Stomach (tissue), 8 donors: ENCODE measurements at regions not wholly inside any gene's neighbourhood (a gene's known extent, or its start where the extent isn't known, plus 50 kb on each side); places are given as distances from the start of the nearest gene placed in this dataset.
"Not testable (repeated sequence)": the region's sequence is repeated elsewhere in the genome, so short reads cannot be mapped to it uniquely, and the experiment has no call there.

Source experiments
- DNase-seq, 2 donors: peaks; one replicate each; pipeline versions ENCODE4 v3.0.0 to v3.0.0-alpha.2; 2013 to 2019
- H3K27ac ChIP-seq, 5 donors: fragments of 200-600 bp in 4 of 5; sonication (generic) in 4 of 5; one replicate each; pipeline ENCODE4 v1.5.1; 2013 to 2019; ENCODE audit warnings: mild to moderate bottlenecking in 1 of 5, moderate library complexity in 1 of 5
- H3K27me3 ChIP-seq, 3 donors: fragments of 200-600 bp; sonication (generic); one replicate each; pipeline ENCODE4 v1.5.1; 2017 to 2019; ENCODE audit warnings: mixed run types in 1 of 3
- H3K36me3 ChIP-seq, 4 donors: fragments of 200-600 bp; sonication (generic); 1 replicate in 3 of 4; 2 replicates in 1 of 4; pipeline ENCODE4 v1.5.1; 2016 to 2019
- H3K4me1 ChIP-seq, 4 donors: fragments of 200-600 bp; sonication (generic); one replicate each; pipeline ENCODE4 v1.5.1; 2016 to 2019
- H3K4me3 ChIP-seq, 4 donors: fragments of 200-600 bp; sonication (generic) in 3 of 4; one replicate each; pipeline ENCODE4 v1.5.1; 2016 to 2019; ENCODE audit warnings: mild to moderate bottlenecking in 1 of 4
- H3K9me3 ChIP-seq, 4 donors: fragments of 200-600 bp; sonication (generic); one replicate each; pipeline ENCODE4 v1.5.1; 2016 to 2019
- CTCF ChIP-seq, 7 experiments: fragments of 450-650 bp in 4 of 7; fragments of 200-600 bp in 3 of 7; sonication (generic) in 3 of 7; IDR thresholded peaks; one replicate each; pipeline ENCODE4 v1.5.1; 2016 to 2019; ENCODE audit warnings: antibody characterized with exemption in 7 of 7, control low read depth in 2 of 7, mild to moderate bottlenecking in 1 of 7
- EP300 ChIP-seq: sonication (generic); formaldehyde crosslinking; IDR thresholded peaks from one replicate; pipeline ENCODE4 v1.6.1; 2017; ENCODE audit warnings: antibody characterized with exemption
- POLR2A ChIP-seq, 4 donors: fragments of 450-650 bp; IDR thresholded peaks; one replicate each; pipeline ENCODE4 v1.6.1; 2016; ENCODE audit warnings: antibody characterized with exemption in 4 of 4, control low read depth in 2 of 4, mild to moderate bottlenecking in 1 of 4, moderate library complexity in 1 of 4
- POLR2AphosphoS5 ChIP-seq, 3 donors: sonication (generic); formaldehyde crosslinking; IDR thresholded peaks; one replicate each; pipeline ENCODE4 v1.6.1; 2016; ENCODE audit warnings: antibody characterized with exemption in 3 of 3
- WGBS, 5 donors: extraction: QIAGEN DNeasy Blood & Tissue Kit in 3 of 5; methylation state at CpG; one replicate each; pipeline versions ENCODE4 v1.1.5 to v1.1.7; 2013 to 2018; 5-methylcytosine and 5-hydroxymethylcytosine counted together
- intact Hi-C: fragments of 100-400 bp; cut with DNase I; formaldehyde crosslinking; loops from one replicate; pipeline ENCODE4 v1.15.1; 2023; ENCODE audit warnings: low total_unique reads
- donor health status: healthy with polysubstance abuse.
- donor health status: Bipolar disorder and iron deficiency.
- donor health status: healthy.

GRCh38 chr16:54879681-54880080 lies 51.0 kb upstream of the IRX5 start:
- no peaks in the 10 kb centered on the region for H3K4me1 ChIP-seq
- no peaks in the 10 kb centered on the region for H3K36me3 ChIP-seq
- no peak overlapping the region for H3K4me3 ChIP-seq
- intact Hi-C loops = no loop called here
- TF ChIP-seq CTCF (IDR thresholded peaks at IDR 0.05) (no peak), POLR2AphosphoS5 (IDR thresholded peaks at IDR 0.05) (no peak), POLR2A (IDR thresholded peaks at IDR 0.05) (no peak), EP300 (no peak)
- H3K27me3 ChIP-seq = no peaks in the 10 kb centered on the region
- no peak overlapping the region for H3K27ac ChIP-seq
- no peak for DNase-seq
- H3K9me3 ChIP-seq = peaks cover 3 to 20% (median 16%) of the 10 kb centered on the region in 4 donors

- H3K9me3 ChIP-seq = peaks cover 0 to 9% (median 6%) of the 10 kb centered on the region in 4 donors
- no peak overlapping the region for H3K27ac ChIP-seq
- no peaks in the 10 kb centered on the region for H3K36me3 ChIP-seq
- no peak for TF ChIP-seq EP300
- TF ChIP-seq POLR2AphosphoS5 (IDR thresholded peaks at IDR 0.05) = no peak
- intact Hi-C loops = no loop called here
- WGBS, 5 donors = 71 to 87% (median 76%) methylated on average over 1 of the region's 1 CpG
- no peaks in the 10 kb centered on the region for H3K27me3 ChIP-seq
- no peak for DNase-seq
- H3K4me3 ChIP-seq = no peak overlapping the region
- H3K4me1 ChIP-seq = no peaks in the 10 kb centered on the region
Measured at GRCh38 chr16:54878301-54878700, 52.4 kb upstream of the IRX5 start.

GRCh38 chr16:54875443-54875842 lies 55.2 kb upstream of the IRX5 start:
- Histone ChIP-seq H3K9me3 (peaks cover 0 to 9% (median 1%) of the 10 kb centered on the region in 4 donors), H3K27ac (no peak overlapping the region), H3K27me3 (no peaks in the 10 kb centered on the region), H3K4me3 (no peak overlapping the region), H3K4me1 (no peaks in the 10 kb centered on the region), H3K36me3 (no peaks in the 10 kb centered on the region)
- 67 to 100% (median 77%) methylated on average over 1 of the region's 1 CpG for WGBS, 5 donors
- intact Hi-C loops = no loop called here
- no peak for TF ChIP-seq CTCF (IDR thresholded peaks at IDR 0.05)
- no peak for TF ChIP-seq POLR2AphosphoS5 (IDR thresholded peaks at IDR 0.05)
- no peak for TF ChIP-seq EP300
- no peak for TF ChIP-seq POLR2A (IDR thresholded peaks at IDR 0.05)
- DNase-seq = no peak

GRCh38 chr16:54873716-54874373 lies 56.8 kb upstream of the IRX5 start:
- H3K4me1 ChIP-seq, H3K36me3 ChIP-seq, H3K27ac ChIP-seq, H3K27me3 ChIP-seq, intact Hi-C loops, DNase-seq, H3K4me3 ChIP-seq, H3K9me3 ChIP-seq: not testable (repeated sequence)
- 76 to 91% (median 81%) methylated on average over 12 of the region's 12 CpGs for WGBS, 5 donors

- WGBS, 5 donors = 78 to 96% (median 89%) methylated on average over 2 of the region's 2 CpGs
- TF ChIP-seq POLR2A (IDR thresholded peaks at IDR 0.05) (no peak), CTCF (IDR thresholded peaks at IDR 0.05) (no peak), POLR2AphosphoS5 (IDR thresholded peaks at IDR 0.05) (no peak), EP300 (no peak)
- DNase-seq = no peak
- no peaks in the 10 kb centered on the region for H3K4me1 ChIP-seq
- no peaks in the 10 kb centered on the region for H3K27me3 ChIP-seq
- H3K27ac ChIP-seq = no peak overlapping the region
- no peaks in the 10 kb centered on the region for H3K36me3 ChIP-seq
- H3K9me3 ChIP-seq = peaks cover 0 to 5% (median 0%) of the 10 kb centered on the region in 4 donors
- no peak overlapping the region for H3K4me3 ChIP-seq
- intact Hi-C loops = no loop called here
Measured at GRCh38 chr16:54873071-54873470, 57.6 kb upstream of the IRX5 start.
